IMR-90 (cell line): ENCODE measurements at regions not wholly inside any gene's neighbourhood (a gene's known extent, or its start where the extent isn't known, plus 50 kb on each side); places are given as distances from the start of the nearest gene placed in this dataset.

Experiments used
- MAFK ChIP-seq: IDR thresholded peaks from 2 replicates; pipeline ENCODE4 v1.6.1; 2012; ENCODE audit warnings: low read depth, low read length, improper control_type of control experiment
- POLR2A ChIP-seq: IDR thresholded peaks from 2 replicates; pipeline ENCODE4 v1.6.1; 2012; ENCODE audit warnings: mild to moderate bottlenecking, low read depth, low read length
- TF ChIP-seq, protein P1 (sequence below): conservative IDR thresholded peaks from 2 replicates; pipeline ENCODE4 v1.5.1; 2012; ENCODE audit warnings: mild to moderate bottlenecking, low read depth, low read length, improper control_type of control experiment
- TF ChIP-seq, protein P2 (sequence below): fragments of 150-350 bp; IDR thresholded peaks from 2 replicates; pipeline ENCODE4 v1.6.1; 2016; ENCODE audit warnings: low read depth, mild to moderate bottlenecking, low read length, moderate library complexity, borderline replicate concordance

- TF ChIP-seq, protein P1, sequence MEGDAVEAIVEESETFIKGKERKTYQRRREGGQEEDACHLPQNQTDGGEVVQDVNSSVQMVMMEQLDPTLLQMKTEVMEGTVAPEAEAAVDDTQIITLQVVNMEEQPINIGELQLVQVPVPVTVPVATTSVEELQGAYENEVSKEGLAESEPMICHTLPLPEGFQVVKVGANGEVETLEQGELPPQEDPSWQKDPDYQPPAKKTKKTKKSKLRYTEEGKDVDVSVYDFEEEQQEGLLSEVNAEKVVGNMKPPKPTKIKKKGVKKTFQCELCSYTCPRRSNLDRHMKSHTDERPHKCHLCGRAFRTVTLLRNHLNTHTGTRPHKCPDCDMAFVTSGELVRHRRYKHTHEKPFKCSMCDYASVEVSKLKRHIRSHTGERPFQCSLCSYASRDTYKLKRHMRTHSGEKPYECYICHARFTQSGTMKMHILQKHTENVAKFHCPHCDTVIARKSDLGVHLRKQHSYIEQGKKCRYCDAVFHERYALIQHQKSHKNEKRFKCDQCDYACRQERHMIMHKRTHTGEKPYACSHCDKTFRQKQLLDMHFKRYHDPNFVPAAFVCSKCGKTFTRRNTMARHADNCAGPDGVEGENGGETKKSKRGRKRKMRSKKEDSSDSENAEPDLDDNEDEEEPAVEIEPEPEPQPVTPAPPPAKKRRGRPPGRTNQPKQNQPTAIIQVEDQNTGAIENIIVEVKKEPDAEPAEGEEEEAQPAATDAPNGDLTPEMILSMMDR: no peak
- TF ChIP-seq POLR2A (no peak), MAFK (no peak)
- TF ChIP-seq, protein P2, sequence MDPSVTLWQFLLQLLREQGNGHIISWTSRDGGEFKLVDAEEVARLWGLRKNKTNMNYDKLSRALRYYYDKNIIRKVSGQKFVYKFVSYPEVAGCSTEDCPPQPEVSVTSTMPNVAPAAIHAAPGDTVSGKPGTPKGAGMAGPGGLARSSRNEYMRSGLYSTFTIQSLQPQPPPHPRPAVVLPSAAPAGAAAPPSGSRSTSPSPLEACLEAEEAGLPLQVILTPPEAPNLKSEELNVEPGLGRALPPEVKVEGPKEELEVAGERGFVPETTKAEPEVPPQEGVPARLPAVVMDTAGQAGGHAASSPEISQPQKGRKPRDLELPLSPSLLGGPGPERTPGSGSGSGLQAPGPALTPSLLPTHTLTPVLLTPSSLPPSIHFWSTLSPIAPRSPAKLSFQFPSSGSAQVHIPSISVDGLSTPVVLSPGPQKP: no peak
These were observed 107.0 kb upstream of the THY1 start for GRCh38 chr11:119529936-119530335.
